ENCODE measurements at regions not wholly inside any gene's neighbourhood (a gene's known extent, or its start where the extent isn't known, plus 50 kb on each side); places are given as distances from the start of the nearest gene placed in this dataset.

- DNase-seq (ENCODE audit: low read depth), result no peak
- H3K36me3 ChIP-seq (ENCODE audit: control insufficient read depth, insufficient read depth, low read length), result no peaks in the 10 kb centered on the region
- POLR2A ChIA-PET, result no interaction called here
- TF ChIP-seq CTCF (IDR thresholded peaks at IDR 0.05; ENCODE audit: insufficient read depth, low read depth, low read length), result no peak
- H3K4me3 ChIP-seq (ENCODE audit: low read depth, low read length), result no peak overlapping the region
- H3K27me3 ChIP-seq (ENCODE audit: control insufficient read depth, insufficient read depth, low read length), result peaks cover 9% of the 10 kb centered on the region; the same call in 1 of the 2 replicates
- CTCF ChIA-PET, result no interaction called here
These were observed 102.4 kb downstream of the ACKR3 start for GRCh38 chr2:236671896-236672562.

- no peak for TF ChIP-seq CTCF (IDR thresholded peaks at IDR 0.05; ENCODE audit: insufficient read depth, low read depth, low read length)
- H3K4me3 ChIP-seq (ENCODE audit: low read depth, low read length), result no peak overlapping the region
- DNase-seq (ENCODE audit: low read depth), result no peak
- no peaks in the 10 kb centered on the region for H3K36me3 ChIP-seq (ENCODE audit: control insufficient read depth, insufficient read depth, low read length)
- POLR2A ChIA-PET, result no interaction called here
- peaks cover 13% of the 10 kb centered on the region for H3K27me3 ChIP-seq (ENCODE audit: control insufficient read depth, insufficient read depth, low read length)
- CTCF ChIA-PET, result no interaction called here
These were observed 103.0 kb downstream of the ACKR3 start for GRCh38 chr2:236672606-236673005.

- POLR2A ChIA-PET, result no interaction called here
- Histone ChIP-seq H3K4me3 (ENCODE audit: low read depth, low read length) (no peak overlapping the region), H3K36me3 (ENCODE audit: control insufficient read depth, insufficient read depth, low read length) (no peaks in the 10 kb centered on the region), H3K27me3 (ENCODE audit: control insufficient read depth, insufficient read depth, low read length) (peaks cover 13% of the 10 kb centered on the region)
- CTCF ChIA-PET, result no interaction called here
- DNase-seq (ENCODE audit: low read depth), result no peak
- TF ChIP-seq CTCF (IDR thresholded peaks at IDR 0.05; ENCODE audit: insufficient read depth, low read depth, low read length), result no peak
These were observed 103.6 kb downstream of the ACKR3 start for GRCh38 chr2:236673126-236673822.

- ChIA-PET POLR2A (no interaction called here), CTCF (no interaction called here)
- no peaks in the 10 kb centered on the region for H3K36me3 ChIP-seq (ENCODE audit: control insufficient read depth, insufficient read depth, low read length)
- DNase-seq (ENCODE audit: low read depth), result no peak
- TF ChIP-seq CTCF (IDR thresholded peaks at IDR 0.05; ENCODE audit: insufficient read depth, low read depth, low read length), result no peak
- H3K27me3 ChIP-seq (ENCODE audit: control insufficient read depth, insufficient read depth, low read length), result peaks cover 13% of the 10 kb centered on the region
- no peak overlapping the region for H3K4me3 ChIP-seq (ENCODE audit: low read depth, low read length)
These were observed 104.2 kb downstream of the ACKR3 start for GRCh38 chr2:236673823-236674185.

- no peak for DNase-seq (ENCODE audit: low read depth)
- ChIA-PET CTCF (interaction anchor here (0.6 kb wide), 1 partner anchor 167 kb away, joined by 3 read pairs; a partner anchor contains a TSS), POLR2A (no interaction called here)
- Histone ChIP-seq H3K4me3 (ENCODE audit: low read depth, low read length) (no peak overlapping the region), H3K36me3 (ENCODE audit: control insufficient read depth, insufficient read depth, low read length) (no peaks in the 10 kb centered on the region), H3K27me3 (ENCODE audit: control insufficient read depth, insufficient read depth, low read length) (peaks cover 13% of the 10 kb centered on the region)
- TF ChIP-seq CTCF (IDR thresholded peaks at IDR 0.05; ENCODE audit: insufficient read depth, low read depth, low read length), result no peak
These were observed 104.6 kb downstream of the ACKR3 start for GRCh38 chr2:236674238-236674637.
